HG02943 (cell line): ENCODE measurements at regions not wholly inside any gene's neighbourhood (a gene's known extent, or its start where the extent isn't known, plus 50 kb on each side); places are given as distances from the start of the nearest gene placed in this dataset.
A peak's percentile ranks its signal among the peaks of the same experiment; 100 is the strongest.
"Not testable (repeated sequence)": the region's sequence is repeated elsewhere in the genome, so short reads cannot be mapped to it uniquely, and the experiment has no call there.

Source experiments
- ATAC-seq: cut with Tn5 transposase; IDR thresholded peaks from one replicate; pipeline ENCODE4 v1.9.1; 2021; ENCODE audit warnings: mild to moderate bottlenecking, low read depth, moderate library complexity; ENCODE audit not compliant: unreplicated experiment

DNA sequence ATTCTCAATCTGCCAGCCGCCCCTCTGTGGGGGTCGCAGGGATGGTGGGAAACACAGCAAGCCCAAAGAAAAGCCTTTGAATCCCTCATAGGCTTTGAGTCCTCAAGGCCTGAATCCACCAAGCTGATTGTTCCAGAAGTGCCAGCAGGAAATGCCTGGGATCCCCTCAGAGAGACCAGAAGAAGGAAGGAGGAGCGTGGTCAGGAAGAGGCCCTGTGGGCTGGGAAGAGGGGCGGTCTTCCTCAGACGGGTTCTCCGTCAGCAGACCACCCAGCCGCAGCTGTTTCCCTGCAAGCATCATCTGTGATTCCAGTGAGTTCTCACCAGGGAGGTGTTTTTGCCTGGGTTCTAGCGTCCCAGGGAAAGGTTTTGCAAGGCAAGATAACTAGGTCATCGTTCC, 190.0 kb upstream of the KLF6 start:
- no peak for ATAC-seq

DNA sequence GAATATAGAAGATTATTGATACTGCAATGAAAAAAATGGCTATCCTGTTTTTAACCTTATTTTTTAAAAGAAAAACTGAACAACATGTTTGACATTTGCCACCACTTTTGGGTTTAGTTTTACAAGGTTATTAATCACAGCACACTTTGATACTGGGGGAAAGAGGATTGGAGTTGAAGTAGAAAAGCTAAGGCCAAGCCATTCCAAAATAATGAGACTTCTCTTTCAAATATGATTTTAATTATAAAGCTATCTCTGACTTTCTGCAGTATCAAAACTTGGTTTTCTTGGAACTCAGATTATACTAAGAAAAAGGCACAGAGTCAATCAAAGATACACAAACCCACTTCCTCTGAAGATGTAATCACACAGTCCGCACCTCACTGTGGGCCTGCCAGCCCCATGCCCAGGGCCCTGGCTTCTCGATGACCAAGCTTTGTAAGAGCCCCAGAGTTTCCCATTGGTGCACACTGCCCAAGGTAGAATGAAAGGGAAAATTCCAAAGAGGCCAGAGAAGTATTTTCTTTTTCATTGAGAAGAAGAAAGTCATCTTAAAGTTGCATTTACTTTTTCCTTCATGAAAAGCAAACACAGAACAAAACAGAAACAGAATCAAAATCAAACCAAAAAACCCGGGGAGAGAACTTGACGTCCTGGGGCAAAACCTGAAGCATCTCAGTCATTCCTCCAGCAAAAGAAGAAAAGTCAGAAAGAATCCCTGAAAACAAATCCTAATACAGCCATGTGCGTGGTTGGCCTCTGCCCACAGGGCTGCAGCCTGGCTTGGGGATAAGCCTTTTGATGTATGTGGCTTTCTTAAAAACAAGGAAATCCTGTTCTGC, 187.7 kb upstream of the KLF6 start:
- ATAC-seq = no peak

GRCh38 chr10:3971713-3972112, 186.7 kb upstream of the KLF6 start:
- no peak for ATAC-seq

DNA sequence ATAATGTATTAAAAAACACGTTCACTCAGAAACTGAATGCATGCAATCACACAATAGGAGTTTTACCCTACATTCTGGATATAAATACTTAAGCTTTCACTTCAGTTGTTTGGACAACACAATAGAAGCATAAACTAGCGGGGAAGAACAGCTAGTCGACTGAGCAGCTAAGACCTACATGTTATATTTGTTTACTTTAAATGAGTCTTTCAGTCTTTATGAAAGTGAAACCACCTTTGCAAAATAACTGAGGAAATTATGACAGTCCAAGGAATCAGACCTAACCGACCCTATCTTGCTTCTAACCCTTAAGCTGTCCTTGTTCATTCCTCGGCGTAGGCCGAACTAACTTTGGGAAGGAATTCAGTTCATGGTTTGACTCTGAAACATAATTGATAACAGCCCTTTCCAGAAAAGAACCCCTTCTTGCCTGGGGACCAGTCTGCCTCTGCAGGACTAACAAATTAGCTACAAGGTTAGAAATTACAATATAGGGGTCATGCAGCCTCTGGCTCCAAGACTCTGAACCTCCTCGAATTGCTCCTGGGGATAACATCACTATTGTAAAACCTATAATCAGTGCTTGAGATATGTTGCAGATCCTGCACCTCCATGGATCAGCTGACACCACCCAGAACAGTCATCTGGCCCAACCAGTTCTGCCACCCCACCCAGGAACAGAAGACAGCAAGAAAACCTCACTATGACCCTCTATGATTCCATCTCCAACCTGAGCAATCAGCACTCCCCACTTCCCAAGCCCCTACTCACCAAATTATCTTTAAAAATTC, 185.1 kb upstream of the KLF6 start:
- no peak for ATAC-seq

DNA sequence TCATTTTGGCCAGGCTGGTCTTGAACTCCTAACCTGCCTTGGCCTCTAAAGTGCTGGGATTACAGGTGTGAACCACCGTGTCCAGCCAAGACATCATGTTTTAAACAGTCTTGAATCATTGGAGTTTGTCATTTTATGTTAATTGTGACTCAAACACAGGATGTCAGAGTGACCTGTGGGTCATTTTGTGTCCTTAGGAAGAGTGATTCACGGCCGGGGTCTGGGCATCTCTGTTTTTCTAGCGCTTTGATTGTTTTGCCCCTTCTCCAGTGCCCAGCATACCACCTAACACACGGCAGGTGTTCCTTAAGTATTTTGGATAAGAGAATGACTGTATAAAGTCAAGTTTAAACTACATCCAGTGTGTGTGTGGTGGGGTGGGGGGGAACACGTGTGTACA, 183.7 kb upstream of the KLF6 start:
- ATAC-seq = no peak

- ATAC-seq = no peak
Observed at GRCh38 chr10:3964516-3964915, 179.5 kb upstream of the KLF6 start.

DNA sequence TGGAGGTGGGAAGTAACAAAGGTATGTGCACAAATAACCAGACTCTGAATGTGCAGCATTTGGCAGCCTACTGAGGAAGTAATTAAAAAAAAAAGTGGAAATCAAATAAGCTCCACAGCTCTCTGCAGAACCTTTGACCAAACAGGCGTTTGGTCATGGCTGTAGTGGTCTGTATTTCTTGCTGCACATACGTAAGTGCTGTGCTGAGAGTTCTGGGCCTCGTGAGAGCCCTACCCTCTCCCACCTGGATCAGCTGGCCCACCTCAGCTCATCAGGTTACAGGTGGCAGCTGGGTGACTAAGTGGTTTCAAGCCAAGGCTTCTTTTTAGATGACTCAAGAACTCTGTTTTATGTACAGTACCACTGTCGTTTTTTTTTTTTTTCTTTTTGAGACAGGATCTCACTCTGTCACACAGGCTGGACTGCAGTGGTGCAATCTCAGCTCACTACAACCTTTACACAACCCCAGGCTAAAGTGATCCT, 178.2 kb upstream of the KLF6 start:
- no peak for ATAC-seq

DNA sequence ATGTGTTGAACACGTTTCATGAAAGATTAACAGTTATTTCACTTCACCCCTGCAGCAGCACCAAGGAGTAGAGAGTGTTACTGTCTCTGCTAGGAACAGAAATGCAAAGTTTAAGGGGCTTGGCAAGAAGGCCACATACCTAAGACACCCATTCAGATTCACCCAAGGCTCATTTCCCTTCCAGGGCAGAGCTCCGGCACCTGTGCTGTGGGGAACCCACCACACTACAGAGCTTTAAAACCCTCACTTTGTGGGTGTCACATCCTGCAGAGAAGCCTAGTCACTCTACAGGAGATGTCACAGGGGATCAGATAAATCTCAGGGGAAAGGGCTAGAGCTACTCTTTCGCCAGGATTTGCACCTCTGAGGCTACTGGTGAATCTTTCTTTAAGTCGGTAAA, 176.1 kb upstream of the KLF6 start:
- ATAC-seq = peak; percentile 66

DNA sequence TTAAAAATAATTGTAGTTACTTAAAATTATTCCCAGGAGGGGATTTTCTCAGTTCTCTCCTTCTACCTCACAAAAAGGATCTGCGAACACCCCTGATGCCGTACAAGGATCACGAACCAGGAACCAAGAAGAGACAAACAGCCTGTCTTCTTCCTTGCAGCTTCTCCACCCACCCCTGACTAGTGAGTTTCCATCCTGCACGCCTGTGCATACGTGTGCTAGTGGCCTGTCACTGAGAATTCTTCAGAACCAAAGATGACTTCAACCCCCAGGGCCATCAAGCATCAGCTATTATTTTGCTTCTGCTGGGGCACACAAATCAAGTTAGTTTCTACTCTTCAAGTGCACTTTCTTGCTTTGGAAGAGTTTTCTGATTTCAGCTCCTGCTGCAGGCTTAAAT, 175.5 kb upstream of the KLF6 start:
- ATAC-seq = no peak

- ATAC-seq = no peak
Observed at GRCh38 chr10:3959370-3960325, 174.6 kb upstream of the KLF6 start.

DNA sequence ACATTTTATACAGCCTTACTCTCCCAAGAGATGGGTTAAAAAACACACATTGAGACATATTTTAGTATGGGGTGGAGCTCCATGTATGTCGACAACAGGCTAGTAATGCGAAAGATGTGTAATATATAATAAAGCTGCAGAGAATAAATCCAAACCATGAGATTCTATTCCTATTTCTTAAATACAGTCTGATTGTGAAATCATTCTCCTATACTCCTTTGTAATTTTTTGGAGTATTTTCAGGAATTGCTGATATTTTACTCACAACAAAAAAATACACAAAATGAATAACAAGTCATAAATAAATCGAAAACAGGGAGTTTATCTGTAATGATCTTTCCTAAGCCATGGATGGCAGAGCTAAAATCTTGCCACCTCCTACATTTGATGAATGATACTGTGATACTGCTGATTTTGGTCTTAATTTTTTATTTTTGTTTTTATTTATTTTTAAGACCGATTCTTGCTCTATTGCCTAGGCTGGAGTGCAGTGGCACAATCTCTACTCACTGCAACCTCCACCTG, 173.5 kb upstream of the KLF6 start:
- ATAC-seq = no peak

GRCh38 chr10:3955955-3956617, 171.1 kb upstream of the KLF6 start:
- ATAC-seq = no peak

DNA sequence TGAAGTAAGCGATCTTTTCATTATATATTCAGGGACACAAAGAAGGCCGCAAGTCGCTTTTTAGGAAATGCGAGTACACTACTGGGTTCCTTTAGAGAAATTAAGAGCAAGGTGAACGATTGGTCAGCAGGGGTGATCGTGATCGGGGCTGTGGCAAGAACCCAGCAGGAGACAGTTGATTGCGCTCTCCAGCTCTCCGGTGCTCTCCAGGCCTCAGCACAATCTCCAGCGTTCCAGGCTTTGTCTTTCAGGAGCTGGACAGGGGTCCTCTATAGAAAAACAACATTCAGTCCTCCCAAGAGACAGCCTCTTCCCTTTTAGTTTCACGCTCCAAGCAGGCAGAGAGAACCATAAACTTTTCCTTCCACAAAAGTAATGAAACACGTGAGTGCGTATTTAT, 170.5 kb upstream of the KLF6 start:
- no peak for ATAC-seq

GRCh38 chr10:3954615-3955014, 169.6 kb upstream of the KLF6 start:
- no peak for ATAC-seq

DNA sequence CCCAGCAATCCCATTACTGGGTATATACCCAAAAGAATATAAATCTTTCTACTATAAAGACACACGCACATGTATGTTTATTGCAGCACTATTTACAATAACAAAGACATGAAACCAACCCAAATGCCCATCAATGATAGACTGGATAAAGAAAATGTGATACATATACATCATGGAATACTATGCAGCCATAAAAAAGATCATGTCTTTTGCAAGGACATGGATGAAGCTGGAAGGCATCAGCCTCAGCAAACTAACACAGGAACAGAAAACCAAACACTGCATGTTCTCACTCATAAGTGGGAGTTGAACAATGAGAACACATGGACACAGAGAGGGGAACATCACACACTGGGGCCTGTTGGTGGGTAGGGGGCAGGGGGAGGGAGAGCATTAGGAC, 169.0 kb upstream of the KLF6 start:
- ATAC-seq = not testable (repeated sequence)

GRCh38 chr10:3951993-3952392, 167.0 kb upstream of the KLF6 start:
- ATAC-seq = no peak

DNA sequence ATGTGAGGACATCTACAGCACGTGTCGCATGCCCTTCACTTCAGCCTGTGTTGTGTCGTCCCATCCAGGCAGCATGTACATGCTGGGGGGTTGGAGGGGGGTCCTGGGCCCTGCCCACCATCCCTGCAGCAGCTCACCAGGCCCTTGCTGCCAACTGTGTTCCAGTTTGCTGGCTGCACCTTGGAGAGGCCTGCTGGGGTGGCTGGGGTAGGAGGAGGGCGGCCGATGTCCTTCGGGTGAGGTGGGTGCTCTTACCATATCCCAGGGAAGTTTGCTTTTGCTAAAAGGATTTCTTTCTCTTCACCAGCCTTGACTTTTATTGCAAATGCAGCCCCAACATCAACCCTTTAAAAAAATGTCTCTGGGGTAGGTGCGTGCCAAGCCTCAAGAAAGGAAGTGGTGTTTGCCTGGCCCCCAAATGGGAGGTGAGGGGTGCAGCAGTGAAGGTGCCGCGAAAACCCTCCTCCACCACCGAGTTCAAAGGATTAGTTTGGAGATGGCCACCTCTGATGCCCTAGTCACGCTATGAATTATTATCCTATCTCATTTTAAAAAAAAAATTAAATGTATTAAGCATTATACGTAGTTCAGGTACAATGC, 165.8 kb upstream of the KLF6 start:
- ATAC-seq = no peak

DNA sequence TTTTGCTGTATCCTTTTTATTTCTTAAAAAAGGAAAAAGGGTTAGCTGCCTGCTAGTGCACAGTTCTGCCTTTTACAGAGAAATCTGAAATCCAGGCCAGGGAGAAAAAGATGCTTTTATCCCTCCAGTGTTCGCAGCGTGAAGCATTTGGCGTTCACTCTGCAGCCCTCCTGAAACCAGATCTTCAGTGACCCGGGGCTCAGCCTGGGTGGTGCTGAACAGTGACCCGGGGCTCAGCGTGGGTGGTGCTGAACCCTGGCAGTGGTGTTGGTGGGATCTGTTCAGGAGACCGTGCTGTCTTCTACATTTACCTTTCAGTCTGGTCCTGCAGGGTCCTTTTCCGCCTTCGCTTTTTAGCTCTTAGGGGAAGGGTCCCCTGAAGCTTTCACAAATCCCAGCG, 164.7 kb upstream of the KLF6 start:
- ATAC-seq = no peak

- no peak for ATAC-seq
Observed at GRCh38 chr10:3948843-3949242, 163.8 kb upstream of the KLF6 start.
